Naive B cell (primary cell): ENCODE measurements at regions not wholly inside any gene's neighbourhood (a gene's known extent, or its start where the extent isn't known, plus 50 kb on each side); places are given as distances from the start of the nearest gene placed in this dataset.

ENCODE experiments used
- ATAC-seq, 2 donors: fragments of 150-1000 bp; cut with Tn5 transposase; 2 replicates each; pipeline ENCODE4 v1.10.0; 2021; ENCODE audit warnings: low read depth in 2 of 2, mild to moderate bottlenecking in 2 of 2, moderate library complexity in 2 of 2
- DNase-seq: peaks from one replicate; pipeline ENCODE4 v3.0.0; 2022
- H3K27ac Mint-ChIP-seq, 6 donors: one replicate each; pipeline ENCODE4 v1.8.0; 2020 to 2022; ENCODE audit warnings: mild to moderate bottlenecking in 6 of 6, mixed read lengths in 6 of 6, moderate library complexity in 5 of 6, inconsistent platforms in 2 of 6
- H3K27me3 Mint-ChIP-seq, 3 donors: one replicate each; pipeline ENCODE4 v1.8.0; 2021 to 2022; ENCODE audit warnings: mixed read lengths in 3 of 3, mild to moderate bottlenecking in 1 of 3
- H3K36me3 Mint-ChIP-seq, 2 donors: one replicate each; pipeline ENCODE4 v1.8.0; 2020 to 2022; ENCODE audit warnings: mixed read lengths in 2 of 2, inconsistent platforms in 1 of 2, mild to moderate bottlenecking in 1 of 2
- H3K4me1 Mint-ChIP-seq, 3 donors: one replicate each; pipeline ENCODE4 v1.8.0; 2020 to 2022; ENCODE audit warnings: mixed read lengths in 3 of 3, inconsistent platforms in 1 of 3, mild to moderate bottlenecking in 1 of 3, moderate library complexity in 1 of 3
- H3K4me3 Mint-ChIP-seq, 8 donors: one replicate each; pipeline ENCODE4 v1.8.0; 2020 to 2022; ENCODE audit warnings: mild to moderate bottlenecking in 8 of 8, mixed read lengths in 8 of 8, moderate library complexity in 8 of 8, inconsistent platforms in 2 of 8
- H3K9me3 Mint-ChIP-seq, 7 donors: one replicate each; pipeline ENCODE4 v1.8.0; 2020 to 2022; ENCODE audit warnings: mixed read lengths in 7 of 7, mild to moderate bottlenecking in 5 of 7, inconsistent platforms in 2 of 7, moderate library complexity in 1 of 7

DNA sequence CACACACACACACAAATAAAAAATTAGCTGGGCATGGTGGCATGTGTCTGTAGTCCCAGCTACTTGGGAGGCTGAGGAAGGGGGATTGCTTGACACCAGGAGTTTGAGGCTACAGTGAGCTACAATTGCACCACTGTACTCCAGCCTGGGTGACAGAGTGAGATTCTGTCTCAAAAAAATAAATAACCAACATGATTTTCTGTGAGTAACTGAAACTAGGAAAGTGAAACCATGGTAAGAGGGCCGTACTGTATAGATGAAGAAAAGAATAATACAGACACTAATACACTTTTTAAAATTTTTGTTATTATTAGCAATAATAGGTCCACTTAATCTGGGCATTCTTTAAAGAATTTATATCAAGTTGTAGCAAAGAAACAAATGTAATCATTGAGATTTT is 170.9 kb downstream of the HGF start:
- Mint-ChIP-seq H3K4me3 (no peak overlapping the region), H3K9me3 (peaks cover 0 to 8% (median 0%) of the 10 kb centered on the region in 7 donors), H3K36me3 (no peaks in the 10 kb centered on the region), H3K4me1 (no peaks in the 10 kb centered on the region), H3K27me3 (no peaks in the 10 kb centered on the region), H3K27ac (no peak overlapping the region)
- DNase-seq = no peak
- no peak for ATAC-seq

DNA sequence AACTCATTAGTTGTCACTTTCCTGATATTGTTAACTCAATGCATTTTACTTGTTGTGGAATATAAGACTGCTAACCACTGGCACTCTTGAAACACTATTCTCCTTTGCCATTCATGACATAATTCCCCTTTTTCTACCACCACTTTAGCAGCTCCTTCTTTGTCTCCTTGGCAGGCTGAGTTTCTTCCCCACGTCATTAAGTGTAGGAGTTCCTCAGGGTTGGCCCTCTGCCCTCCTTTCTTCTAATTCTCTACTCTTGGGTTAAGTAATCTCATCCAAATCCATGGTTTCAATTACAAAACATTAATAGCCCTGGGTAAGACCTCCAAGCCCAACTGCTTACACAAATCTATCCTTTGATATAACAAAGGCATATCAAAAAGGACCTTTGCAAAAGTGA is 175.1 kb downstream of the HGF start:
- DNase-seq = no peak
- H3K9me3 Mint-ChIP-seq = peaks cover 0 to 8% (median 0%) of the 10 kb centered on the region in 7 donors
- no peaks in the 10 kb centered on the region for H3K36me3 Mint-ChIP-seq
- H3K27me3 Mint-ChIP-seq = no peaks in the 10 kb centered on the region
- H3K4me1 Mint-ChIP-seq = no peaks in the 10 kb centered on the region
- no peak overlapping the region for H3K27ac Mint-ChIP-seq
- ATAC-seq = no peak
- no peak overlapping the region for H3K4me3 Mint-ChIP-seq

DNA sequence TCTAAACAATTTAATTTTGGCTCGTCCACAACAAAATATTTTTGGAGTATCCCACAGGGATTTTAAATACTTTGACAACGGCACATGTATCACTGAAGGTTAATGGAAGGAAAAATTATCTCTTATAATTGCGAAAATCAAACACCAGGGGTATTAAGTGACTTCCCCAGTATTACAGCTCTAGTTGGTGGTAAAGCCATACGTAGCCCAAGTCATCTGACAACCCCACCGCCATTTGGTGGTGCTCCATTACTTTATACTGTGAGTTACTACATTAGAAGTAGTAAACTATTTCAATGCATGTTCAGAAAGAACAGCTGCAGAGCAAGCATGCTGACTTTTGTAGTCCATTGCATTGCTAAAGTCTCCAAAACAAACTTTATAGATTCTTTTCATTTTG is 179.7 kb downstream of the HGF start:
- ATAC-seq (no peak), DNase-seq (no peak)
- Mint-ChIP-seq H3K9me3 (peaks cover 0 to 8% (median 0%) of the 10 kb centered on the region in 7 donors), H3K4me1 (no peaks in the 10 kb centered on the region), H3K36me3 (no peaks in the 10 kb centered on the region), H3K4me3 (no peak overlapping the region), H3K27ac (no peak overlapping the region), H3K27me3 (no peaks in the 10 kb centered on the region)

DNA sequence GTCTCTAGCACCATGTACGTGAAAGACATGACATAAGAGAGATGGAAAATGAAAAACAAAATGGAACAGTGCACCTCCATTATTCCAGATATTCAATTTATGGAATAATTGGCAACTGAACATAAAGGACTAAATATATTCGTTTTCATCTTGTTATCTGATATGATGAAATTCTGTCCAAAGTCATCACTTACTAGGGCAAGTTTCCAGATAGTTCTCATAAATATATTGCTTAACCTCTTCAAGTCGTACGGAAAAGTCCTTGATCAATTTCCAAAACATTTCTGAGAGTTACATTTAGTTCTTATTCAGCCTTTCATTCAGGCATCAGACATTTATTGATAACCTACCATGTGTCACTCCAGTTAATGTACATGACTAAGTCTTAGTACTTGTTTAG is 185.2 kb downstream of the HGF start:
- Mint-ChIP-seq H3K36me3 (no peaks in the 10 kb centered on the region), H3K4me1 (no peaks in the 10 kb centered on the region), H3K4me3 (no peak overlapping the region), H3K27me3 (no peaks in the 10 kb centered on the region), H3K27ac (no peak overlapping the region), H3K9me3 (peaks cover 0 to 4% (median 0%) of the 10 kb centered on the region in 7 donors)
- ATAC-seq = no peak
- no peak for DNase-seq

DNA sequence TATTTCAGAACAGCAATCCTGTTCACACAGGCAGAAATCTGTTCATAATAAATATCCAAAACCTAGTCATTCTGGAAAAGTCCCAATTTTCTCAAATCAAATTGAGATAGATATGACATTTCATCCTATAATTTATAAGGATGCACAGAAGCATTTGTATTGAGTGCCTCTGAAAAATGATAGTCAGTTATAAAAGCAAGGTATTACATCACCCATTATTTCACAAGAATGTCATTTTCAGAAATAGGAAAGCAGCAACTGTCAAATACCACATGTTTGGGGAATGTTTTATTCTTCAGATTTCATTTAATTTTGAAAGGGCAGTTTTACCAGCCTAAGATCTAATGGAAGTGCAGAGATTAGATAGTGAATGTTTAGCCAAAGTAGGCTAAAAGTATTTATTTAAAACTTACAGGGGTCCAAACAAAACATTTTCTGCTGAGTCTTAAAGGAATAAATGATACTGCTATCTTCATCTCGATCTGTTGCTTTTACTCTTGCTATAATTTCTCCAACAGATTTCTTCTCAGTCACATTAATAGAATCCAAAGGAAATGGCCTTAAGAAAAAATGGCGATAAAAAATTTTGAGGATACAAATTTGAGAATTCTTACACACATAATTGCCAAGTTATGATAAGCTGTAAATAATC is 185.8 kb downstream of the HGF start:
- H3K27me3 Mint-ChIP-seq = no peaks in the 10 kb centered on the region
- no peaks in the 10 kb centered on the region for H3K36me3 Mint-ChIP-seq
- no peaks in the 10 kb centered on the region for H3K4me1 Mint-ChIP-seq
- H3K9me3 Mint-ChIP-seq = peaks cover 0 to 4% (median 0%) of the 10 kb centered on the region in 7 donors
- no peak for ATAC-seq
- no peak overlapping the region for H3K27ac Mint-ChIP-seq
- DNase-seq = no peak
- no peak overlapping the region for H3K4me3 Mint-ChIP-seq

DNA sequence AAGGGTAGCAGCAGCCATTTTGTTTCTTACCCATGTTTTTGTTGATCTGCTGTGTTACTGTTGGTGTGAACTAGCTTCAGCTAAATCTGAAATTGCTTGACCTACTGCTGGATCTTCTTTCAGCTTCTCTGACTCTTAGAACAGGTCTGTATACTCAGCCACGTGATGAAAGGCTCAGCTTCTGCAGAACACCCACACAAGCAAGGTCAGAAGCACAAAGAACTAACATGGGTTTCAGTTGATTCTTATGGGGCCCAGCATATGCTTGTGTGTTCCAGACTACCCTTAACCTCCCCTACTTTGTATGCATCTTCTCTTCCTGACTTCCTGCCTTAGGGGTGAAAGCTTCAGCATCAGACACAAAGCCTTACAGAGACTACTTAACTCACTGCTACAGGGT is 186.8 kb downstream of the HGF start:
- no peaks in the 10 kb centered on the region for H3K27me3 Mint-ChIP-seq
- no peak for DNase-seq
- no peak overlapping the region for H3K27ac Mint-ChIP-seq
- H3K4me3 Mint-ChIP-seq = no peak overlapping the region
- H3K4me1 Mint-ChIP-seq = no peaks in the 10 kb centered on the region
- no peaks in the 10 kb centered on the region for H3K36me3 Mint-ChIP-seq
- H3K9me3 Mint-ChIP-seq = peaks cover 0 to 4% (median 0%) of the 10 kb centered on the region in 7 donors
- ATAC-seq = no peak

DNA sequence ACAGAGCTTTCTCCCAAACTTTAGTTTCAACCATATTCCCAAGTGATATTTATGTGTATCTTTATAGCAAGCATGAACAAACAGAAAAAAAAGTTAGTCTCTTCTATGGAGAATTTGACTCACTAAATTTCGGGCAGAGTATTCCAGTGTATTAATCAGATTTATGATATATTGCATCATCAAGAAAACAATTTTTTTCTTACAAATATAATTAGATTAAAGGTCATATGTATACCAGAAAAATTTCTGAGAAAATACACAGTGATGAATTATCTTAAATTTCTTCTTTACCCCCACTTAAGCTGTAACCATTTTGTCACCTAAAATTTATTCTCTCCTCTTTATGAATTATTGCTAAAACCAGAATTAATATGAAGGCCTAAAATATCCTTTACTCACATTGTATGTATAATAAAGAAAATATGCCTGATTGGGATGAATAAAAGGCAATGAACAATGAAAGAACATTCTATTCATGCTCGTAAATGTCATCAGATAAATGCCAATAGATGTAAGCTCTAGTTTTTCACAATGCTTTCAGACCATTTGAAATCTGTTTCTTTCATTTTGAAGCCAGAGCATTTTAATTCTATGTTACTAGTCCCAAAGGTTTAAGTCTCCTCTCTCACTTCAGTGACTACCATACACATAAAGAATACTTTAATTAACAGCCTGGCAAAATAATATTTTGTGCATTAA is 192.1 kb downstream of the HGF start:
- peaks cover 0 to 4% (median 0%) of the 10 kb centered on the region in 3 donors for H3K27me3 Mint-ChIP-seq
- H3K4me1 Mint-ChIP-seq = no peaks in the 10 kb centered on the region
- no peak overlapping the region for H3K27ac Mint-ChIP-seq
- H3K36me3 Mint-ChIP-seq = no peaks in the 10 kb centered on the region
- peaks cover 0 to 8% (median 0%) of the 10 kb centered on the region in 7 donors for H3K9me3 Mint-ChIP-seq
- ATAC-seq = no peak
- no peak for DNase-seq
- H3K4me3 Mint-ChIP-seq = no peak overlapping the region

DNA sequence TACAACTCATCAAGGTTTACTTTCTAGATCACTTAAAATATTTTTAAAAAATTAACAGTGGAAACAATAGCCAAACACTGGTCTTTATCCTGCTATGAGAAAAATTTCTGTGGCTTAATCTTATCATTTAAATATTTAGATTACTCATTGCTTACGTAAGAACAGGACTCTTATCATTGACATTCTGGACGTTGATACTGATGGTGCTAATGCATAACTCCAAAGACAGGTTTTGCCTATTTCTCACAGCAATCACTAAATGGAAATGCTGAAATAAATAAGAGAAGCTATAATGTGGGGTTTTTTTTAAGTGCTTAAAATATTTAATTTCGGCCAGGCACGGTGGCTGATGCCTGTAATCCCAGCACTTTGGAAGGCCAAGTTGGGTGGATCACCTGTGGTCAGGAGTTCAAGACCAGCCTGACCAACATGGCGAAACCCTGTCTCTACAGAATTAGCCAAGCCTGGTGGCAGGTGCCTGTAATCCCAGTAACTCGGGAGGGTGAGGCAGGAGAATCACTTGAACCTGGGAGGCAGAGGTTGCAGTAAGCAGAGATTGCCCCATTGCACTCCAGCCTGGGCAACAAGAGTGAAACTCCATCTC is 195.0 kb downstream of the HGF start:
- peaks cover 0 to 4% (median 0%) of the 10 kb centered on the region in 7 donors for H3K9me3 Mint-ChIP-seq
- H3K27ac Mint-ChIP-seq = no peak overlapping the region
- ATAC-seq = no peak
- no peaks in the 10 kb centered on the region for H3K36me3 Mint-ChIP-seq
- DNase-seq = no peak
- no peak overlapping the region for H3K4me3 Mint-ChIP-seq
- H3K27me3 Mint-ChIP-seq = peaks cover 0 to 4% (median 0%) of the 10 kb centered on the region in 3 donors
- no peaks in the 10 kb centered on the region for H3K4me1 Mint-ChIP-seq

DNA sequence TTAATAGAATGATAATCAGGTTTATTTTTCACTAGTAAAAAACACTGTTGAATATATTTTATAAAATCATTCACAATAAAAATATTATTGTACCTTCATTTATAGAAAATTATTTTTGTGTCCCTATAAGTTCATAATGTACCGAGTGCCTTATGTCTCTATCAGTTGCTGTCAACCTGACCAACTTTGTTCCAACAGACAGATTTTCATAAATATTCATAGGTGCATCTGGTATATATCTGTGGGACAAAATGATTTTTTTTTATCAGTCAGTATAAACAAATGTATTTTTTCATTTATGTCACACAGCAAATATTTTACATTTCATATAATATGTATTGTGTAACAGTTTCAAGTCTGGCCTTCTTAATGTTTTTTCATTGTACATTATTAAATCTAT is 195.9 kb downstream of the HGF start:
- Mint-ChIP-seq H3K27ac (no peak overlapping the region), H3K4me3 (no peak overlapping the region), H3K36me3 (no peaks in the 10 kb centered on the region), H3K27me3 (peaks cover 0 to 4% (median 0%) of the 10 kb centered on the region in 3 donors), H3K9me3 (peaks cover 0 to 4% (median 0%) of the 10 kb centered on the region in 7 donors), H3K4me1 (no peaks in the 10 kb centered on the region)
- DNase-seq (no peak), ATAC-seq (no peak)

DNA sequence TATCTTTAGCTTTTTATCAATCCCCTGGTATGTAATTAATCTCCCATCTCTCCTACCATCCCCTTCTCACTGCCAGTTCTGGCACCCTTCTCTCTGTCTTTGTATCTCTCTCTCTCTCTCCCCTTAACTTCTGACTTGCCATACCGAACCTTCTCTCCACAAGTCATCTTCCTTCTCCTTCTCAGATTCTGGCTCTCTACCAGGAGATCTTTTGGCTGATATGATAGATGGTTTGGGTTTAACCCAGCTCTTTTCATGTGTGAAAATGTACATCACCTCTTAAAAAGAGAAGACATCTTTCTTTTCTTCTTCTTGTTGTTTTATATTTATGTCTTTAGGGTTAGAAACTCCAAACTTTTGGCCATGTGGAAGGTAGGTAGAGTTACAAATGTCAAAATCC is 196.7 kb downstream of the HGF start:
- H3K27me3 Mint-ChIP-seq = peaks cover 0 to 4% (median 0%) of the 10 kb centered on the region in 3 donors
- peaks cover 0 to 4% (median 0%) of the 10 kb centered on the region in 7 donors for H3K9me3 Mint-ChIP-seq
- peak overlapping the region in 1 of 6 donors; percentile 62 for H3K27ac Mint-ChIP-seq
- no peak overlapping the region for H3K4me3 Mint-ChIP-seq
- DNase-seq (no peak), ATAC-seq (no peak)
- no peaks in the 10 kb centered on the region for H3K36me3 Mint-ChIP-seq
- H3K4me1 Mint-ChIP-seq = no peaks in the 10 kb centered on the region

DNA sequence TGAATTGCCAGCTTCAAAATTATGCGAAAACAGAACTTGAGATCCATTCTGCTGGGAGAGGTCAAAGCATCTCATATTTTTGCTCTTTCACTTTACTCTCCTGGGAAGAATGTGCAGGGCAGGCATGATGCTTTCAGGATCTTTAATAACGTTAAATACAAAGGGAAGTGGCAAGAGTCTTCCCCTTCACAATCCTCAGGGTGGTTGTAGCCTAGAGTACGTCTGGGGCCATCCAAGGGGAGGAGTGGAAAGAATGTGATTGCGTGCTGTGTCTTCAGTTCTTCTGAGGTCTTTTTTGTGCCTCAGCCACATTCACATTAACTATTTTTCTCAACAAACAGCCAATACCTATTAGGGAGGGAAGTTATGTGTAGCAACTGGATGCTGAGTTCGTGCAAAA is 207.3 kb downstream of the HGF start:
- peaks cover 0 to 2% (median 0%) of the 10 kb centered on the region in 7 donors for H3K9me3 Mint-ChIP-seq
- ATAC-seq = no peak
- no peaks in the 10 kb centered on the region for H3K36me3 Mint-ChIP-seq
- no peaks in the 10 kb centered on the region for H3K4me1 Mint-ChIP-seq
- no peak for DNase-seq
- no peaks in the 10 kb centered on the region for H3K27me3 Mint-ChIP-seq
- H3K27ac Mint-ChIP-seq = no peak overlapping the region
- H3K4me3 Mint-ChIP-seq = no peak overlapping the region

DNA sequence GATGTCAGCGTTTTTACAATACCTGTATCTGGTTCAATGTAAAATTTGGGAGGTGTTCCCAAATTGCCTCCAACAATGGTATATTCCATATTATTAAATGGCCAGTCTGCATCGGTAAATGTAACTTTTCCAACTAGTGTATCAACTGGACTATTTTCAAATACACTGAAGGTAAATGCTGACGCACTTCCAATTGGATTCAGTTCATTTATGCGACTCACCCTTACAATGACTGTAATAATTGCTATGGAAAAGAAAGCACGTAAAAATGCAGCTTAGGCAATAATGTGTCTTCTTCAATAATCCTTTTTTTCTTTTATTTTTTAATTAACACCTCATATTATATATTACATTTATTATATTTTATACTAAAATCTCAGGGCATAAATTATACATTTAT is 209.1 kb downstream of the HGF start:
- no peak for ATAC-seq
- Mint-ChIP-seq H3K4me1 (no peaks in the 10 kb centered on the region), H3K9me3 (peaks cover 0 to 2% (median 0%) of the 10 kb centered on the region in 7 donors), H3K27ac (no peak overlapping the region), H3K27me3 (no peaks in the 10 kb centered on the region), H3K36me3 (no peaks in the 10 kb centered on the region), H3K4me3 (no peak overlapping the region)
- no peak for DNase-seq

DNA sequence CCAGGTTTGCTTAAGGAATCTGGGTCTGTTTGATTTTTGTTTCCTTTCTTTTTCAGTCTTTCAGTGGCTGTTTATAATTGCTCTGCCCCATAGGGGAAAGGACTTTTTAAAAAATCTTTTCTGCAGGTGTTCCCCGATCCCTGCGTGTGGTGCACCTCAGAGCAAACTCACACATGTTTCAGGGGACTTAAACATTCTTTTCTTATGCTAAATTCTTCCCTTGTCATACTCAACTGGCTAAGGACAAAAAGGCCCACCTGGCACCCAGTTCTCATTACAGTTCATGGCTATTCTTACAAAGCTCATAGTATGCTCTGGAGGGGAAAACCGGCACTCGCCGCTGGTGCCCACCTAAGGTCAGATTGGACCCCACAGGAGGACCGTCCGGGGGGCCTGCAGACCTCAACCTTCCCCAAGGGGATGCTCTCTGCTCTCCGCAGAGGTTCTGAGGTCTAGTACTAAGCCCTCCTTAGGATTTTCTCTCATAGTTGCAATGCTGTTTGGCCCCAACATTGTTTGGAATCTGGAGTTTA is 220.3 kb downstream of the HGF start:
- H3K4me1 Mint-ChIP-seq = no peaks in the 10 kb centered on the region
- H3K27me3 Mint-ChIP-seq = no peaks in the 10 kb centered on the region
- peaks cover 0 to 5% (median 0%) of the 10 kb centered on the region in 7 donors for H3K9me3 Mint-ChIP-seq
- no peaks in the 10 kb centered on the region for H3K36me3 Mint-ChIP-seq
- H3K4me3 Mint-ChIP-seq = no peak overlapping the region
- no peak overlapping the region for H3K27ac Mint-ChIP-seq
- no peak for DNase-seq
- ATAC-seq = no peak

DNA sequence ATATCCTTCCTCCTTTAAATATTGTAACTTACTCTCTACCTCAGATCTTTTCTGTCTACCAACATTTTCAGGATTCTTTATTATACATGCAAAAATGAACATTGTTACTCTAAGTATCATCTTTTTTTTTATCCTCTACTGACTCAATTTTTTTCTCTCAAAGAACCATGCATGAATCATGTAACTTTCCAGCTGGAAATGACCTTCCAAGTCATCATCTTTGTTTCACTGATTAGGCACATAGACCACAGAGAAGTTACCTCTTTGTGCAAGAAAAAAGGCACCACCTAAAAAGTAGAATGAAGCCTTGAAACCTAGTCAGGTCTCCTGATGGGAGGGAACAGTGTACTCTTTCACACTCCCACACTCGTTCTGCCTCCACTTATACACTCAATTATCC is 234.9 kb downstream of the HGF start:
- H3K27ac Mint-ChIP-seq = no peak overlapping the region

More for the DNA sequence above, 234.9 kb downstream of the HGF start:
- no peak for DNase-seq
- H3K27me3 Mint-ChIP-seq = no peaks in the 10 kb centered on the region
- ATAC-seq = no peak
- H3K4me3 Mint-ChIP-seq = no peak overlapping the region
- H3K9me3 Mint-ChIP-seq = peaks cover 0 to 4% (median 0%) of the 10 kb centered on the region in 7 donors
- no peaks in the 10 kb centered on the region for H3K36me3 Mint-ChIP-seq
- no peaks in the 10 kb centered on the region for H3K4me1 Mint-ChIP-seq
